Muscle of arm (tissue), 1 donor: ENCODE measurements at regions not wholly inside any gene's neighbourhood (a gene's known extent, or its start where the extent isn't known, plus 50 kb on each side); places are given as distances from the start of the nearest gene placed in this dataset.
"Not testable (repeated sequence)": the region's sequence is repeated elsewhere in the genome, so short reads cannot be mapped to it uniquely, and the experiment has no call there.

Source experiments
- DNase-seq: peaks from one replicate; pipeline ENCODE4 v3.0.0-alpha.2; 2013

GRCh38 chr11:33971530-33971929 lies 79.7 kb upstream of the LMO2 start:
- not testable (repeated sequence) for DNase-seq

- DNase-seq = peak; percentile 61
Measured at GRCh38 chr11:33970984-33971466, 79.1 kb upstream of the LMO2 start.

DNA sequence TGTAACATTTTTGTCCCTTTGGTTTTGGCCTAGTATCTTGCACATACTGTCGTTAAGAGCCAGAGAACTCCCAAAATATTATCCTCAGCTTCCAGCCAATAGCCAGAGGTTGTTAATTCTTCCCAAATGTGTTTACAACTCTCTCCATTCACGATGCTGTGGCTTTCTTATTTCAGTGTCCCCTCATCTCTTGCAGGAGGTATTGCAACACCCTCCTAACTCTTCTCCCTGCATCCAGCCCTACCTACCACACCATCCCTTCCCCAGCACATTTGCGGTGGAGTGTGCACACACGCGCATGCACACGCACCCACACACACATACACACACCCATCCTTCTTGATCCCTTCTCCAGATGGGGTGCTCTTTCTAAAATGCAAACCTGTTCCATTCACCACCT lies 75.6 kb upstream of the LMO2 start:
- no peak for DNase-seq

DNA sequence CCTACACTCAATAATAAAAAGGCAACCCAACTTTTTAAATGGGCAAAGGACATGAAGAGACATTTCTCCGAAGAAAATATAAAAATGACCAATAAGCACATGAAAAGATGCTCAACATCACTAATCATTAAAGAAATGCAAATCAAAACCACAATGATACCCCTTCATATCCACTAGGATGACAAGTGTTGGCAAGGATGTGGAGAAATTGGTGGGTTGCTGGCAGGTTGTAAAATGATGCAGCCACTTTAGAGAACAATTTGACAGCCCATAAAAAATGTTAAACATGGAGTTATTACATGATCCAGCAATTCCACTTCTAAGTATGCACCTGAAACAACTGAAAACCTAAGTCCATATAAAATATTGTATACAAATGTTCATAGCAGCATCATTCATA lies 73.2 kb upstream of the LMO2 start:
- no peak for DNase-seq

- no peak for DNase-seq
Measured at GRCh38 chr11:33959855-33960400, 68.1 kb upstream of the LMO2 start.

GRCh38 chr11:33957304-33957917 lies 65.5 kb upstream of the LMO2 start:
- DNase-seq = no peak

DNA sequence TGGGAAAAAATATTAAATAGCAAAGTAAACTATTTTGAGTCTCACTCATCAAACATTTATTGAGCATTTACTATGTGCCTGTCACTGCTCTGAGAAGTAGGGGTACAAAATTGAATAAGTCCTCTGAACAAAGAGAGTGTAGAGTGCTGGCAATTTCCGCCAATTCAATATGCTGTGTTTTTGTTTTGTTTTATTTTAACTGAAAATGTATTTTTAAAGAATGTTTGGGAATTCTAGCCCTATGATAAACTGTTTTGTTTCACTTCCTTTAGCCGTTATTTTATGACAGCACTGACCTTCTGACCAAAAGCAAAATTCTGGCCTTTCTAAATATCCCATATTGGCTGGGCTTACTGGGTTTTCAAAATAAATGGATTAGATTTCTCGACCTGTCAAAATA lies 64.7 kb upstream of the LMO2 start:
- no peak for DNase-seq

DNA sequence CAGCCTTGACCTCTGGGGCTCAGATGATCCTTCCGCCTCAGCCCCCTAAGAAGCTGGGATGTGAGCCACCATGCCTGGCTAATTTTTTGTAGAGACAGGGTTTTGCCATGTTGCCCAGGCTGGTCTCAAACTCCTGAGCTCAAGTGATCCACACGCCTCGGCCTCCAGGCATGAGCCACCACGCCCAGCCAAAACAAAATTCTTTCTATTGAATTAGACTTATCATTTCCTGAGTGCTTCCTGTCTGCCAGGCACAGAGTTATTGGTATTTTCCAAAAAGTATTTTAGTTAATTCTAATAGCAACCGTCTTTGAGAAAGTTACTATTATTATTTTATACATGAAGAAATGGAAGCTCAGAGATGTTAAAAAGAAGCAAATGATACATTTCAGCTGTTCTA lies 61.4 kb upstream of the LMO2 start:
- no peak for DNase-seq

- no peak for DNase-seq
Measured at GRCh38 chr11:33952805-33953204, 60.9 kb upstream of the LMO2 start.

DNA sequence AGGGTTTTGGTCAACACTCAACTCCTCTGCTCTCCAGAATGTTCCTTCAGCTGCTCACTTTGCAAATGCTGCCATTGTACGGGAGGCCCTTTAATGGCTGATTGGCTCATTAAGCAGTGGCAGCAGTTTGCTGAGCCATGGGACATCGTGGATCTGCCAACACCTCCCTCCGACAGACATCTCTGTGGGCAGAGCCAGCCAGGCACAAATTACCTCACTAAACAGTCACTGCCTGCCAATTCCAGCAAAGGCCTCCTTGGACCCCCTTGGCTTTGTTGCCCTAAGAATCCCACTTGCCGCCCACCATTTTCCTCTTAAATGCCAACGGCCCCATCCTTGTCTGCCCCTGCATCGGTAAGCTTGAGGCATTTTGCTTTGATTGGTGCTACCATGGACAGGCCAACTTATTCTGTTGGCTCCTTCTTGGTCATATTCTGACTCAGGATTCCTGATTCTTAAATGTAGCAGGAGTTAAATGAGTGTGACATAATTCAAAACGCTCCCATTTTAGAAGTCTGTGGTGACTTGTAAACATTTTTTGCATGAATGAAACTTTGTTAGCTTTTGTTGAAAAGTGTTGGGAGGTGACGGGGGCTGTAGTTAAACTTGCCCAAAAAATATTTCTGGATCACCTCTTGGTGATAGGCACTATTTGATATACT lies 57.5 kb upstream of the LMO2 start:
- DNase-seq = no peak

- DNase-seq = no peak
Measured at GRCh38 chr11:33948494-33948893, 56.6 kb upstream of the LMO2 start.

GRCh38 chr11:33947918-33948317 lies 56.0 kb upstream of the LMO2 start:
- not testable (repeated sequence) for DNase-seq

- no peak for DNase-seq
Measured at GRCh38 chr11:33946930-33947329, 55.1 kb upstream of the LMO2 start.

DNA sequence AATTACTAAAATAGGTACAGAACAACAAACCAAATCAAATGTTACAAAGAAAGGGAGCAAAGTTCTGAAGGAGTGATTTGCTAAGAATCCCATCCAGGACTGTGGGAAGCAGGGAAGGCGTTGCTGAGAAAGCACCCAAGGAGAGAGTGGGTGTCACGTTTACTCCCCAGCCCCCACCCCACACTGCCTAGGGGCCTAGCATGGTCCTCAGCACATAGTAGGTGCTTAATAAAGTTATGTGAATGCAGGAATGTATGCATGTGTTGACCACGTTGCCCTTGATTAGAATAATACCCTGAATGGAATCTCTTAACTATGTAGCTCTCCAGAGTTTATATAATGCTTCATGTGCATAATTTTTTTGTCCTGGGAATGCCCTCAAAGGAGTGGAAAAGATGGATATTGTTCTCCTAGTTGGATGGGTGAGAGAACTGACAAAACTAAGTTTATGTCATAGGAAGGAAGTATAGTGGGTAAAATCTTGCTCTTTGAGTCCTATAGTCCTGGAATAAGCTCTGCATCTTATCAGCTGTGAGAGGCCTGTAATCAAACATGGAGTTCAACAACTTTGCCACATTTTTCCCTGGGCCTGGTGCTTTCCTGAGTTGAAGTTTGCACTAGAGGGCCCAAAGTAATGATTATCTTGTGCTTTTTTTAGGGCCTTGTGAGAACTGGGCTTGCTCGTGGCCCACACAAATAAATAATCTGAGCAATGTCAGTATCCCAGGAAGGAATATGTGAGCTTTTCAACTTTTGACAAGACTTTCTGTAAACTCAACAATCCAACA lies 53.8 kb upstream of the LMO2 start:
- DNase-seq = no peak

DNA sequence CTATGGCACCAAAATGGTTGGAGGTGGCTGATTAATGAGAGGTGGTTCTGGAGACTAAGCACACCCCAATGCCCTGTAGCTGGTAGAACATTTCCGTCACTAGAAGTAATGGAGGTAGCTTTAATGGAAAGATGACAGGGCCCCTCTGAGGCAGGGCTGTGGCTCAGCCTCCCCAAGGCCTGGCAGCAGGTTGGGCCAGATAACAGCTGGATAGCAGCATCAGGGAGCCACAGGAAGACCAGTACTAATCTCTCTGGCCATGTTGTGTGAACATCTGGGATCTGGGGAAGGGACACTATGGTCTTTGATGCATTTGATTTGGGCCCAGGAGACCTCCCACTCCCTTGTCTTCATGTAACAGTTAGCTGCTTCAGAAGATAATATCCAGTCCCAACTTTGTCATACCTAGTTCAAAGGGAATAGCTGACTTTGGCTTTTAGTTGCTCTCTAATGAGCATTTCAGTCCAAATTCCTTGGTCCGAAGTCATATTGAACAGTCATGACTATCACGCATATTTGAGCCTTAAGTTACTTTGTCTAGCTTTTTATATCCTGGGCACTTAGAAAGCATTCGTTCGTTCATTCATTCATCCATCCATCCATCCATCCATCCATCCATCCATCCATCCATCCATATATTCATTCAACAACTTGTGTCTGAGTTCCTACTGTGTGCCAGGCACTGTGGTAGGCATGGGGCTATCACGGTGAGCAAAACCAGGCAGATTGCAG lies 53.0 kb upstream of the LMO2 start:
- DNase-seq = no peak

DNA sequence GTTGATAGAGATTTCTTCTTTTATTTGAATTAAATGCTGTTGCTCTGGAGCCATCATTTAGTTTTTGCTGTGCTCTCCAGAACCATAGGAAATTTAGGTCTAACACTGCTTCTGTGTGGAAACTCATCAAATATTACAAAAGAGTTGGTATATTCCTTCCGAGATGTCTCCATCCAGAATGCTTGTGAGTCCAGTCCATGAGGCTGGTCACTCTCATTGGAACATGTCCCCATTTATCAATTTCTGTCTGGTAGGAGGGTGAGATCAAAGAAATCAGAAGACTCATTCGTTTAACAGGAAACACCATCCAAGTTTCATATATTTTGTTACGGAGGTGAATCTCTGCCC lies 52.4 kb upstream of the LMO2 start:
- DNase-seq = no peak

DNA sequence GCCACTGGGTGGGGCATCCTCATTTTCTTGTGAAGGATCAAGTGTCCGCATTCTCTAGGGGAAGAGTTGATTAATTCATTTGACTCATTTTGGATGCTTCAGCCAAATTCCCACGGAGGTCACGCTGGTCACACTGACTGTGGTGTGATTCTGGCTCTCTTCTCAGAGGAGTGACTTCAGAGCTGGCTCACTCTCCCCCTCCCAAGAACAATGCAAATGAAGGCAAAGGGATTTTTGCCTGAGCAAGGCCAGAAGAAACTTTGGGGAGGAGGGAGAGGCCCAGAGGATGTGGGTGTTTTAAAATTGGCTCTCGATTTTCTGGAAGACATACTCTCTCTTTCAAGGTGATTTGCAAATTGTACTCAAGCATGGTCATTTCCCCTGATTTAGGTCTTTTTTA lies 51.1 kb upstream of the LMO2 start:
- DNase-seq = no peak

DNA sequence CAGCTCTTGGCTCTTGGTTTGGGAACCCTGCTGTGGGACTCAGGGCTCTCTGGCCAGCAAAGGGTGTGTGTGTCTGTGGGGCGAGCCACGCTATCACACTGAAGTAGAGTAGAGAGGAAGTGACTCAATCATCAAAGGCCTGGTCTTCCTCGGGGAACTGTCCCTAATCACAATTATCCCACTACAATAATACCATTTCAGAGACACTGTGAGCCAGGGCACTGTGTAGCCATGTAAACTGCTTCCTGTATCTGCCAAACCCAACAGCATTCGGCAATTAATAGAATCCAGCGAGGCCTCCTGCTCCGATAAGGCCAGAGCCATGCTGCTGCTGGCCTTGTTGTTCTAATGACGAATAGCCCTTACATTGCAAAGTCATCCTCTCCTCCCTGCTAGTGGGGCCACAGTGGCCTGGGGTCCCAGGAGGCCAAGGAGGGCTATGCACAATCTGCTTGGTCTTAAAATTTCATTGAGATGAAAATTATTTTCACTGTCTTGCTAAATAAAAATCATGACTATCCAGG lies 49.8 kb upstream of the LMO2 start:
- DNase-seq = no peak
